Mesendoderm (in vitro differentiated cells): ENCODE measurements at regions not wholly inside any gene's neighbourhood (a gene's known extent, or its start where the extent isn't known, plus 50 kb on each side); places are given as distances from the start of the nearest gene placed in this dataset.

Source experiments
- DNase-seq: peaks from one replicate; pipeline ENCODE4 v3.0.0; 2013
- H2AK5ac ChIP-seq: 2 replicates; pipeline ENCODE4 v1.6.1; 2013; ENCODE audit warnings: low read length, inconsistent platforms
- H2BK120ac ChIP-seq: 2 replicates; pipeline ENCODE4 v1.6.1; 2013; ENCODE audit warnings: low read depth, mild to moderate bottlenecking, low read length, moderate library complexity, mixed read lengths
- H2BK15ac ChIP-seq: replicated peaks from 2 replicates; pipeline ENCODE4 v1.6.1; 2013; ENCODE audit warnings: low read depth, mild to moderate bottlenecking, moderate library complexity
- H2BK5ac ChIP-seq: 2 replicates; pipeline ENCODE4 v1.6.1; 2013; ENCODE audit warnings: low read length, inconsistent platforms
- H3K18ac ChIP-seq: 2 replicates; pipeline ENCODE4 v1.6.1; 2013; ENCODE audit warnings: mild to moderate bottlenecking, low read length, mixed read lengths
- H3K23ac ChIP-seq: one replicate; pipeline ENCODE4 v1.6.1; 2013; ENCODE audit warnings: low read length
- H3K27ac ChIP-seq: 2 replicates; pipeline ENCODE4 v1.5.1; 2013; ENCODE audit warnings: low read depth, mild to moderate bottlenecking, inconsistent platforms, low read length, moderate library complexity
- H3K27me3 ChIP-seq: 2 replicates; pipeline ENCODE4 v1.6.1; 2013; ENCODE audit warnings: low read length, control low read depth, mild to moderate bottlenecking, inconsistent platforms; ENCODE audit not compliant: insufficient read depth, poor library complexity
- H3K36me3 ChIP-seq: 2 replicates; pipeline ENCODE4 v1.6.1; 2013; ENCODE audit warnings: low read length, inconsistent platforms; ENCODE audit not compliant: control insufficient read depth, insufficient read depth
- H3K4ac ChIP-seq: one replicate; pipeline ENCODE4 v1.6.1; 2013; ENCODE audit warnings: low read depth, mild to moderate bottlenecking, low read length, moderate library complexity
- H3K4me1 ChIP-seq: 2 replicates; pipeline ENCODE4 v1.6.1; 2013; ENCODE audit warnings: low read depth, low read length, inconsistent platforms; ENCODE audit not compliant: control insufficient read depth
- H3K4me2 ChIP-seq: 2 replicates; pipeline ENCODE4 v1.6.1; 2013; ENCODE audit warnings: low read length
- H3K4me3 ChIP-seq: 2 replicates; pipeline ENCODE4 v1.5.1; 2013; ENCODE audit warnings: mild to moderate bottlenecking, low read length
- H3K56ac ChIP-seq: one replicate; pipeline ENCODE4 v1.6.1; 2013; ENCODE audit warnings: low read length
- H3K79me1 ChIP-seq: 2 replicates; pipeline ENCODE4 v1.6.1; 2013; ENCODE audit warnings: low read length, inconsistent platforms
- H3K79me2 ChIP-seq: 2 replicates; pipeline ENCODE4 v1.6.1; 2013; ENCODE audit warnings: mild to moderate bottlenecking, low read length; ENCODE audit not compliant: control insufficient read depth, insufficient read depth
- H3K9ac ChIP-seq: 2 replicates; pipeline ENCODE4 v1.6.1; 2013; ENCODE audit warnings: low read length, inconsistent platforms
- H4K5ac ChIP-seq: one replicate; pipeline ENCODE4 v1.6.1; 2013; ENCODE audit warnings: low read length
- H4K8ac ChIP-seq: one replicate; pipeline ENCODE4 v1.6.1; 2013; ENCODE audit warnings: low read depth, mild to moderate bottlenecking, control low read depth, low read length, moderate library complexity
- WGBS: extraction: QIAGEN DNeasy Blood & Tissue Kit; methylation state at CpG from one replicate; pipeline ENCODE4 v1.1.7; 2013; ENCODE audit warnings: low lambda C conversion rate, missing lambda C conversion rate; ENCODE audit not compliant: insufficient coverage; ENCODE audit errors: extremely low coverage; 5-methylcytosine and 5-hydroxymethylcytosine counted together

DNA sequence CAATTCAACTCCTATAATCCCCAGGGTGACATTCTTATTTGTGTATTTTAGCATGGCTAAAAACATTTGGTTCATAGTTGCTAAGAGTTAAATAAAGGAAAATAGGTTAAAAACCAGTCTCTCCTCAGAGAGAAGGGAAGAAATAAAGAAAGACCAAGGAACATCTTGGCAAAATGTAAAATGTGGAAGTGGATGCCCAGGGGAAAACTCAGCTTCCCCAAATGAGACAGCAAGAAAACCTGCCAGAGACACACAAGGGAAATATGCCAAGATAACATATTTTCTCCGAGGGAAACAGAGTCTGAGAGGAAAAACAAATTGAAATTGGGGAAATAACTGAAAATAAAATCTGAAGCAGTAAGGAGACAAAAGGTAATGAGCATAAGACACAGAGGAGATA, 1569.3 kb downstream of the PCDH18 start:
- Histone ChIP-seq H3K4me3 (no peak overlapping the region), H2BK15ac (no peak overlapping the region), H3K23ac (no peak overlapping the region), H3K4ac (no peak overlapping the region), H3K9ac (no peak overlapping the region), H3K79me2 (no peaks in the 10 kb centered on the region), H4K8ac (no peak overlapping the region), H3K79me1 (no peaks in the 10 kb centered on the region), H3K27ac (no peak overlapping the region), H3K4me1 (no peaks in the 10 kb centered on the region), H4K5ac (no peak overlapping the region), H2AK5ac (no peak overlapping the region), H2BK5ac (no peak overlapping the region), H3K4me2 (no peak overlapping the region), H3K18ac (no peak overlapping the region), H3K27me3 (no peaks in the 10 kb centered on the region), H2BK120ac (no peak overlapping the region), H3K56ac (no peak overlapping the region), H3K36me3 (no peaks in the 10 kb centered on the region)
- no peak for DNase-seq
- WGBS, result no CpG with 5 or more reads among the region's 1 CpG

GRCh38 chr4:135949931-135950330, 1582.4 kb downstream of the PCDH18 start:
- no peak for DNase-seq
- no CpG with 5 or more reads among the region's 3 CpGs for WGBS

GRCh38 chr4:135948797-135949196, 1583.5 kb downstream of the PCDH18 start:
- H3K79me1 ChIP-seq, result no peaks in the 10 kb centered on the region
- no peaks in the 10 kb centered on the region for H3K4me1 ChIP-seq
- no peaks in the 10 kb centered on the region for H3K36me3 ChIP-seq
- no peaks in the 10 kb centered on the region for H3K79me2 ChIP-seq
- no CpG with 5 or more reads among the region's 1 CpG for WGBS
- no peak overlapping the region for H4K5ac ChIP-seq
- H2BK15ac ChIP-seq, result no peak overlapping the region
- no peak overlapping the region for H3K56ac ChIP-seq
- DNase-seq, result no peak
- no peak overlapping the region for H3K27ac ChIP-seq
- no peak overlapping the region for H3K23ac ChIP-seq
- H3K4me3 ChIP-seq, result no peak overlapping the region
- H3K4me2 ChIP-seq, result no peak overlapping the region
- H2AK5ac ChIP-seq, result no peak overlapping the region
- no peak overlapping the region for H2BK120ac ChIP-seq
- no peaks in the 10 kb centered on the region for H3K27me3 ChIP-seq
- H3K4ac ChIP-seq, result no peak overlapping the region
- no peak overlapping the region for H4K8ac ChIP-seq
- no peak overlapping the region for H3K18ac ChIP-seq
- H3K9ac ChIP-seq, result no peak overlapping the region
- H2BK5ac ChIP-seq, result no peak overlapping the region

More at GRCh38 chr4:135949931-135950330, 1582.4 kb downstream of the PCDH18 start:
- Histone ChIP-seq H2BK5ac (no peak overlapping the region), H3K4me3 (no peak overlapping the region), H3K23ac (no peak overlapping the region), H2BK15ac (no peak overlapping the region), H3K56ac (no peak overlapping the region), H3K79me1 (no peaks in the 10 kb centered on the region), H2BK120ac (no peak overlapping the region), H3K27me3 (no peaks in the 10 kb centered on the region), H2AK5ac (no peak overlapping the region), H3K4ac (no peak overlapping the region), H3K9ac (no peak overlapping the region), H4K8ac (no peak overlapping the region), H3K4me1 (no peaks in the 10 kb centered on the region), H3K79me2 (no peaks in the 10 kb centered on the region), H3K27ac (no peak overlapping the region), H3K18ac (no peak overlapping the region), H3K36me3 (no peaks in the 10 kb centered on the region), H3K4me2 (no peak overlapping the region), H4K5ac (no peak overlapping the region)

GRCh38 chr4:135941671-135942070, 1590.6 kb downstream of the PCDH18 start:
- Histone ChIP-seq H3K4ac (no peak overlapping the region), H3K27ac (no peak overlapping the region), H3K9ac (no peak overlapping the region), H3K23ac (no peak overlapping the region), H3K79me1 (no peaks in the 10 kb centered on the region), H2BK15ac (no peak overlapping the region), H4K8ac (no peak overlapping the region), H2AK5ac (no peak overlapping the region), H3K56ac (no peak overlapping the region), H3K36me3 (no peaks in the 10 kb centered on the region), H2BK120ac (no peak overlapping the region), H3K4me2 (no peak overlapping the region), H3K4me3 (no peak overlapping the region), H3K79me2 (no peaks in the 10 kb centered on the region), H2BK5ac (no peak overlapping the region), H3K18ac (no peak overlapping the region), H4K5ac (no peak overlapping the region), H3K27me3 (no peaks in the 10 kb centered on the region), H3K4me1 (no peaks in the 10 kb centered on the region)
- DNase-seq, result no peak
- WGBS, result no CpG with 5 or more reads among the region's 2 CpGs

DNA sequence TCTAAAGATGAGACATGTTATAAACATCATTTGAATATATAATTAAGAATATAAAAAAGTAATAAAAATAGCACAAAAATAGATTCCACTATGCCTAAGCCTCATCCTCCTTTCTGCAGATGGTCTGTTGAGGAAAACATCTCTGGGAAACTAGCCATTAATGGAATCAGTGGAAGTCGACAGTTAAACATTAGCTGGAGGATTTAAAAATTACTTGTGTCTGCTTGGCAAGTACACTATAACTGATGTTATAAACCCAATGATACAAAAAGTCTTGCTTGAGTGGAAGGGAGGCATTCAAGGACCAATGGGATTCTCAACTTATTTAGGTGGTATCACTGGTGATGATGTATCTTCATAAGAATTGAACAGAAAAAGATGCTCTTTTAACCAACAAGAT, 1598.3 kb downstream of the PCDH18 start:
- no peak overlapping the region for H3K18ac ChIP-seq
- no peaks in the 10 kb centered on the region for H3K79me1 ChIP-seq
- no peaks in the 10 kb centered on the region for H3K36me3 ChIP-seq
- H3K4me3 ChIP-seq, result no peak overlapping the region
- H3K79me2 ChIP-seq, result no peaks in the 10 kb centered on the region
- H3K56ac ChIP-seq, result no peak overlapping the region
- no peak overlapping the region for H3K23ac ChIP-seq
- H3K4ac ChIP-seq, result no peak overlapping the region
- H3K4me2 ChIP-seq, result no peak overlapping the region
- no peak overlapping the region for H2AK5ac ChIP-seq
- H4K5ac ChIP-seq, result no peak overlapping the region
- H3K9ac ChIP-seq, result no peak overlapping the region
- no peak overlapping the region for H3K27ac ChIP-seq
- no peak overlapping the region for H2BK5ac ChIP-seq
- no peaks in the 10 kb centered on the region for H3K4me1 ChIP-seq
- H2BK120ac ChIP-seq, result no peak overlapping the region
- no CpG with 5 or more reads among the region's 1 CpG for WGBS
- DNase-seq, result no peak
- no peak overlapping the region for H2BK15ac ChIP-seq
- no peaks in the 10 kb centered on the region for H3K27me3 ChIP-seq
- no peak overlapping the region for H4K8ac ChIP-seq

DNA sequence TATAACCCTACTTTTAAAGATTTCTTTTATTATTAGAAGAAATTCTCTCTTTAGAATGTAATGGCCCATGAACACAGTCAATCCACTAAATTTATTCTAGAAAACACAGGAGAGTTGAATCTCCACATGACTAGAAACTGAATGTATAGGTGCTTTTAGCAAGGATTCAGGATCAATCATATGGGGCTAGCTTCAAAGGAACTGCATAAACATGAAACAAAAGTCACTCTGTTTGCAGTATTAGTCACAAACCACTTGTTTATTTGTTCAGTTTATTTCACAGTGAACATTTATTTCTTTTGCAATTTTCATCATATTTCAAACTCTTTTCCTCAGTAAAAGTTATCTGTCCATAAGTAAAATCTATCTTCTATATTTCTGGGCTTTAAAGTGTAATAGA, 1604.6 kb downstream of the PCDH18 start:
- Histone ChIP-seq H3K79me2 (no peaks in the 10 kb centered on the region), H3K4me2 (no peak overlapping the region), H2BK5ac (no peak overlapping the region), H3K36me3 (no peaks in the 10 kb centered on the region), H2BK120ac (no peak overlapping the region), H2BK15ac (no peak overlapping the region), H4K5ac (no peak overlapping the region), H3K18ac (no peak overlapping the region), H3K4me3 (no peak overlapping the region), H3K23ac (no peak overlapping the region), H3K27me3 (no peaks in the 10 kb centered on the region), H3K4ac (no peak overlapping the region), H3K27ac (no peak overlapping the region), H3K79me1 (no peaks in the 10 kb centered on the region), H4K8ac (no peak overlapping the region), H3K9ac (no peak overlapping the region), H3K4me1 (no peaks in the 10 kb centered on the region), H3K56ac (no peak overlapping the region), H2AK5ac (no peak overlapping the region)
- DNase-seq, result no peak
